ENCODE measurements at regions not wholly inside any gene's neighbourhood (a gene's known extent, or its start where the extent isn't known, plus 50 kb on each side); places are given as distances from the start of the nearest gene placed in this dataset.

DNA sequence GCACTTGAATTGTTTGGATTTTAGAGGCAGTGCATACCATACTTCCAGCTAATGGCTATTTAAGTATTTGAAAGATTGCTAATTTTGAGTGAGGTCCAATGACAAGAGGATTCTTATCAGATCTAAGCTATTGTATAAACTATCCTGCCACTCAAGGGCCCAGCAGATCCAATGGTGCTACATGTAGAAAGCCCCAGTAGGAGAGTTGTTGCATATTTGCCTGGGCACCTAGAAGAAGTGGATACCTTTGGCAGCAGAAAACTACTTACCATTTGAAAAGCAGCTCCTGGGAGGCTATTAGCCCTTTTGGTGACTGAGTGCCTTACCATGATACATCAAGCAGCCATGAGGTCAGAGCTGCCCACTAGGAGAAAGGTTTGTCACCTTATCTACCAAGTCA, 447.3 kb downstream of the C4orf33 start:
- BruUV-seq (replicated peaks) = no TSS peak
- intact Hi-C loops (cut with micrococcal nuclease; ENCODE audit: unreplicated experiment) = no loop called here
- ChIA-PET SMC1A (ENCODE audit: uncharacterized antibody, unreplicated experiment) (no interaction called here), POLR2A (no interaction called here), CTCF (no interaction called here), RAD21 (ENCODE audit: unreplicated experiment) (no interaction called here)
- FAIRE-seq (no peak), DNase-seq (ENCODE audit: low read depth, low spot score) (no peak), ATAC-seq (no peak)
- Histone ChIP-seq H3K9me3 (replicated peaks; ENCODE audit: control insufficient read depth, insufficient read depth, low read length) (no peaks in the 10 kb centered on the region), H2AFZ (ENCODE audit: control insufficient read depth, low read depth, low read length) (no peak overlapping the region), H3K9ac (ENCODE audit: control insufficient read depth, insufficient read depth, low read length) (no peak overlapping the region), H3K27me3 (replicated peaks in 1 of 2; ENCODE audit: control insufficient read depth in 2 of 2, insufficient read depth in 2 of 2, low read length in 1 of 2) (no peaks in the 10 kb centered on the region), H4K20me1 (ENCODE audit: control insufficient read depth, insufficient read depth) (no peaks in the 10 kb centered on the region), H3K79me2 (ENCODE audit: control insufficient read depth, insufficient read depth, low read length) (no peaks in the 10 kb centered on the region), H3K4me2 (ENCODE audit: control insufficient read depth, insufficient read depth) (no peak overlapping the region), H3K36me3 (ENCODE audit: control insufficient read depth in 2 of 2, insufficient read depth in 2 of 2, low read length in 1 of 2) (no peaks in the 10 kb centered on the region), H3K27ac (ENCODE audit: control insufficient read depth, insufficient read depth) (no peak overlapping the region), H3K4me1 (ENCODE audit: control insufficient read depth, insufficient read depth, low read length) (no peaks in the 10 kb centered on the region), H3K4me3 (no peak overlapping the region)
- in situ Hi-C loops (cut with MboI) = no loop called here
- TF ChIP-seq USF1 (IDR thresholded peaks at IDR 0.05; ENCODE audit: borderline replicate concordance, extremely low read length, insufficient read depth, low read depth, low read length) (no peak), MEF2A (IDR thresholded peaks at IDR 0.05; ENCODE audit: insufficient read depth, low read depth, low read length) (no peak), ZNF274 (IDR thresholded peaks at IDR 0.05; ENCODE audit: insufficient read depth, insufficient read length) (no peak), CBX3 (IDR thresholded peaks at IDR 0.05; ENCODE audit: borderline replicate concordance, low read depth) (no peak), TBL1XR1 (IDR thresholded peaks at IDR 0.05; ENCODE audit: low read depth, low read length) (no peak), USF2 (IDR thresholded peaks at IDR 0.05; ENCODE audit: borderline replicate concordance, low read depth, low read length) (no peak), BCL3 (IDR thresholded peaks at IDR 0.05; ENCODE audit: borderline replicate concordance, insufficient read depth, low read depth, low read length, poor library complexity, severe bottlenecking) (no peak), MTA3 (IDR thresholded peaks at IDR 0.05; ENCODE audit: borderline replicate concordance, low read length) (no peak), POLR2AphosphoS5 (IDR thresholded peaks at IDR 0.05; ENCODE audit: low read length) (no peak), POLR2A (IDR thresholded peaks at IDR 0.05; ENCODE audit: low read depth, low read length) (no peak), PML (IDR thresholded peaks at IDR 0.05; ENCODE audit: low read length) (no peak), ETV6 (conservative IDR thresholded peaks at IDR 0.05 in 1 of 2, IDR thresholded peaks at IDR 0.05 in 1 of 2; ENCODE audit: borderline replicate concordance in 1 of 2, low read depth in 1 of 2) (no peak), ZNF24 (IDR thresholded peaks at IDR 0.05) (no peak)

All from GM12878 (cell line).